Breast epithelium (tissue), 3 donors: ENCODE measurements at regions not wholly inside any gene's neighbourhood (a gene's known extent, or its start where the extent isn't known, plus 50 kb on each side); places are given as distances from the start of the nearest gene placed in this dataset.

Experiments used
- CTCF ChIP-seq, 3 donors: fragments of 450-650 bp; IDR thresholded peaks; one replicate each; pipeline ENCODE4 v1.5.1; 2016 to 2017; ENCODE audit warnings: antibody characterized with exemption in 3 of 3, mild to moderate bottlenecking in 3 of 3, moderate library complexity in 3 of 3
- POLR2AphosphoS5 ChIP-seq, 3 donors: sonication (generic); formaldehyde crosslinking; IDR thresholded peaks; one replicate each; pipeline ENCODE4 v1.6.1; 2017; ENCODE audit warnings: antibody characterized with exemption in 3 of 3

GRCh38 chr16:79871906-79872305, 271.4 kb upstream of the MAF start:
- TF ChIP-seq CTCF (IDR thresholded peaks at IDR 0.05) = no peak
- no peak for TF ChIP-seq POLR2AphosphoS5 (IDR thresholded peaks at IDR 0.05)
